Panc1 (cell line): ENCODE measurements at regions not wholly inside any gene's neighbourhood (a gene's known extent, or its start where the extent isn't known, plus 50 kb on each side); places are given as distances from the start of the nearest gene placed in this dataset.

ENCODE experiments used
- ATAC-seq: fragments of 200-7000 bp; cut with Tn5 transposase; 2 replicates; pipeline ENCODE4 v1.9.1; 2020; ENCODE audit warnings: mild to moderate bottlenecking, moderate library complexity
- BruUV-seq: library from RNA; stranded (reverse); fragments of 400-500 nt; replicated peaks from 2 replicates; lab custom pipeline; 2021; lab: Mats Ljungman, UMichigan
- CTCF ChIA-PET: fragments of 300-600 bp; sonication (Branson Sonifier 250); formaldehyde crosslinking; loops from one replicate; lab custom pipeline; 2022; ENCODE audit warnings: antibody characterized with exemption; lab: Charles Lee
- POLR2A ChIA-PET: fragments of 300-600 bp; sonication (Branson Sonifier 250); formaldehyde crosslinking; loops from one replicate; lab custom pipeline; 2022; ENCODE audit warnings: antibody characterized with exemption; lab: Charles Lee
- DNase-seq: peaks from one replicate; pipeline ENCODE4 v3.0.0-alpha.2; 2010; ENCODE audit warnings: low read depth, low spot score
- H3K27ac ChIP-seq: 2 replicates; pipeline ENCODE4 v1.5.1; 2011; ENCODE audit warnings: mild to moderate bottlenecking, low read length, inconsistent platforms
- H3K27me3 ChIP-seq: fragments of 200-500 bp; sonication (Bioruptor generic); 2 replicates; pipeline ENCODE4 v1.6.0; 2014; ENCODE audit warnings: low read length, inconsistent platforms; ENCODE audit not compliant: control insufficient read depth, insufficient read depth
- H3K36me3 ChIP-seq: fragments of 200-500 bp; sonication (Bioruptor generic); 2 replicates; pipeline ENCODE4 v1.5.1; 2014; ENCODE audit warnings: inconsistent platforms, mild to moderate bottlenecking, low read length, moderate library complexity; ENCODE audit not compliant: control insufficient read depth, insufficient read depth
- H3K4me1 ChIP-seq: 2 replicates; pipeline ENCODE4 v1.5.1; 2011; ENCODE audit warnings: inconsistent platforms, mild to moderate bottlenecking, low read length, moderate library complexity; ENCODE audit not compliant: control insufficient read depth, insufficient read depth
- H3K4me3 ChIP-seq, 2 experiments: 2 replicates each; pipeline ENCODE4 v1.5.1; 2011 to 2012; ENCODE audit warnings: low read depth in 2 of 2, low read length in 2 of 2, mild to moderate bottlenecking in 2 of 2, inconsistent platforms in 1 of 2, moderate library complexity in 1 of 2
- H3K9me3 ChIP-seq: fragments of 200-500 bp; sonication (Bioruptor generic); 2 replicates; pipeline ENCODE4 v1.5.1; 2014; ENCODE audit warnings: low read depth, mild to moderate bottlenecking, inconsistent platforms, low read length, moderate library complexity; ENCODE audit not compliant: control insufficient read depth, insufficient read depth
- CTCF ChIP-seq: fragments of 450-650 bp; IDR thresholded peaks from 2 replicates; pipeline ENCODE4 v1.5.1; 2017; ENCODE audit warnings: mild to moderate bottlenecking
- POLR2AphosphoS5 ChIP-seq: IDR thresholded peaks from 2 replicates; pipeline ENCODE4 v1.6.1; 2012; ENCODE audit warnings: mild to moderate bottlenecking, low read depth, low read length, moderate library complexity
- REST ChIP-seq, 2 experiments: IDR thresholded peaks; 2 replicates each; pipeline ENCODE4 v1.6.1; 2011 to 2012; ENCODE audit warnings: low read depth in 2 of 2, control low read depth in 1 of 2, low read length in 1 of 2, mild to moderate bottlenecking in 1 of 2, moderate library complexity in 1 of 2; ENCODE audit not compliant: insufficient read depth in 1 of 2
- SIN3A ChIP-seq: IDR thresholded peaks from 2 replicates; pipeline ENCODE4 v1.6.1; 2012; ENCODE audit warnings: low read depth, mild to moderate bottlenecking, low read length, moderate library complexity, borderline replicate concordance; ENCODE audit not compliant: insufficient read depth
- TCF7L2 ChIP-seq: IDR thresholded peaks from 2 replicates; pipeline ENCODE4 v1.6.1; 2011; ENCODE audit warnings: mild to moderate bottlenecking, low read depth, low read length, inconsistent platforms
- in situ Hi-C: cut with HindIII; loops from 2 replicates; pipeline ENCODE4 v1.10.0; 2016; ENCODE audit warnings: low sequenced_read_pairs, low pct_unique_long_range_greater_than_20kb
- intact Hi-C: fragments of 100-400 bp; cut with micrococcal nuclease; formaldehyde crosslinking; loops from one replicate; pipeline ENCODE4 v1.10.0; 2022; ENCODE audit not compliant: unreplicated experiment

DNA sequence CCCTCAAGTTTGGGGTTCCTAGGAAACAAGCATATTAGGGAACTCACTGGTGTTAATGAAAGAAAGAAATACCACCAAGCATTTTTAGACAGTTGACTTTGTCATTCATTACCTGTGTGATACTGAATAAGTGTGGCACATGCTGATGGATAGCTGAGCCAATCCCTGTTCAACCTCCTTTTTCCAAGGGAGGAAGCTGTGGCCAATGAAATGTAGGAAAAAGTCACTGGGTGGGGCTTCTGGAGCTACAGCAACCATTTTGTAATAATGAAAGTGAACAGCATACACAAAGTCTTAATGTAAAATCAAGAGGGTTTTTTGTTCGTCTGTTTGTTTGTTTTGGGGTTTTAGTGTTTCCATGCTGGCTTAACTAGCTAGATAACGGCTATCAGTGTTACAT lies 254.3 kb upstream of the SALL1 start:
- H3K27me3 ChIP-seq = no peaks in the 10 kb centered on the region
- DNase-seq = no peak
- in situ Hi-C loops = no loop called here
- TF ChIP-seq TCF7L2 (no peak), REST (IDR thresholded peaks at IDR 0.05; ENCODE audit: insufficient read depth in 1 of 2, low read depth in 2 of 2, low read length in 1 of 2) (no peak), SIN3A (no peak), POLR2AphosphoS5 (no peak), CTCF (no peak)
- no TSS peak for BruUV-seq
- H3K27ac ChIP-seq = no peak overlapping the region
- no peak for ATAC-seq
- no peaks in the 10 kb centered on the region for H3K9me3 ChIP-seq
- intact Hi-C loops = no loop called here
- H3K36me3 ChIP-seq = no peaks in the 10 kb centered on the region
- H3K4me1 ChIP-seq = no peaks in the 10 kb centered on the region
- ChIA-PET CTCF (no interaction called here), POLR2A (no interaction called here)
- no peak overlapping the region for H3K4me3 ChIP-seq

GRCh38 chr16:51404386-51404785 lies 253.3 kb upstream of the SALL1 start:
- no peak for DNase-seq
- Histone ChIP-seq H3K4me3 (no peak overlapping the region), H3K4me1 (no peaks in the 10 kb centered on the region), H3K9me3 (no peaks in the 10 kb centered on the region), H3K27me3 (no peaks in the 10 kb centered on the region), H3K27ac (no peak overlapping the region), H3K36me3 (no peaks in the 10 kb centered on the region)
- ChIA-PET CTCF (no interaction called here), POLR2A (no interaction called here)
- no peak for ATAC-seq
- in situ Hi-C loops (no loop called here), intact Hi-C loops (no loop called here)
- TF ChIP-seq POLR2AphosphoS5 (no peak), CTCF (no peak), REST (IDR thresholded peaks at IDR 0.05; ENCODE audit: insufficient read depth in 1 of 2, low read depth in 2 of 2, low read length in 1 of 2) (no peak), TCF7L2 (no peak), SIN3A (no peak)
- no TSS peak for BruUV-seq
